GM23338 (cell line): ENCODE measurements at regions not wholly inside any gene's neighbourhood (a gene's known extent, or its start where the extent isn't known, plus 50 kb on each side); places are given as distances from the start of the nearest gene placed in this dataset.

Source experiments
- ATAC-seq: fragments of 200-7000 bp; cut with Tn5 transposase; 3 replicates; pipeline ENCODE4 v1.9.1; 2020
- DNase-seq: peaks from one replicate; pipeline ENCODE4 v3.0.0-alpha.2; 2015; ENCODE audit warnings: low spot score
- H2AFZ ChIP-seq: fragments of 200-600 bp; sonication (generic); 2 replicates; pipeline ENCODE4 v1.8.0; 2016; ENCODE audit warnings: antibody characterized with exemption, mild to moderate bottlenecking, moderate library complexity
- H3F3A ChIP-seq: fragments of 200-600 bp; sonication (generic); replicated peaks from 2 replicates; pipeline ENCODE4 v1.8.0; 2017; ENCODE audit warnings: antibody characterized with exemption, mixed run types, low read depth
- H3K27ac ChIP-seq: fragments of 200-600 bp; sonication (generic); 2 replicates; pipeline ENCODE4 v1.6.1; 2016; ENCODE audit warnings: low read depth
- H3K27me3 ChIP-seq: fragments of 200-600 bp; sonication (generic); 2 replicates; pipeline ENCODE4 v1.8.0; 2016; ENCODE audit warnings: mild to moderate bottlenecking, mixed run types, moderate library complexity; ENCODE audit not compliant: insufficient read depth
- H3K36me3 ChIP-seq: fragments of 200-600 bp; sonication (generic); 2 replicates; pipeline ENCODE4 v1.8.0; 2016; ENCODE audit warnings: mild to moderate bottlenecking; ENCODE audit not compliant: insufficient read depth
- H3K4me1 ChIP-seq: fragments of 200-600 bp; sonication (generic); 2 replicates; pipeline ENCODE4 v1.8.0; 2016; ENCODE audit warnings: mild to moderate bottlenecking, moderate library complexity; ENCODE audit not compliant: insufficient read depth
- H3K4me2 ChIP-seq: fragments of 200-600 bp; sonication (generic); 2 replicates; pipeline ENCODE4 v1.7.1; 2017; ENCODE audit warnings: mixed run types
- H3K4me3 ChIP-seq: fragments of 200-600 bp; sonication (generic); 2 replicates; pipeline ENCODE4 v1.6.1; 2016; ENCODE audit warnings: mixed run types
- H3K79me2 ChIP-seq: fragments of 200-600 bp; sonication (generic); replicated peaks from 2 replicates; pipeline ENCODE4 v1.8.0; 2017; ENCODE audit warnings: mild to moderate bottlenecking; ENCODE audit not compliant: insufficient read depth
- H3K9me2 ChIP-seq: fragments of 200-600 bp; sonication (generic); 2 replicates; pipeline ENCODE4 v1.8.0; 2017; ENCODE audit not compliant: insufficient read depth
- H4K20me1 ChIP-seq: fragments of 200-600 bp; sonication (generic); replicated peaks from 2 replicates; pipeline ENCODE4 v1.8.0; 2017; ENCODE audit warnings: mild to moderate bottlenecking; ENCODE audit not compliant: insufficient read depth
- H3K27ac Mint-ChIP-seq: 2 replicates; pipeline ENCODE4 v1.8.0; 2020; ENCODE audit warnings: inconsistent platforms, mild to moderate bottlenecking, moderate library complexity, mixed read lengths
- H3K27me3 Mint-ChIP-seq: 3 replicates; pipeline ENCODE4 v1.8.0; 2022; ENCODE audit warnings: low read depth, mild to moderate bottlenecking, moderate library complexity, mixed read lengths, inconsistent platforms; ENCODE audit not compliant: insufficient read depth, poor library complexity
- H3K36me3 Mint-ChIP-seq: 3 replicates; pipeline ENCODE4 v1.8.0; 2021; ENCODE audit warnings: low read depth, mild to moderate bottlenecking, inconsistent platforms, moderate library complexity, mixed read lengths
- H3K4me1 Mint-ChIP-seq: 3 replicates; pipeline ENCODE4 v1.8.0; 2020; ENCODE audit warnings: mild to moderate bottlenecking, inconsistent platforms, mixed read lengths
- H3K4me3 Mint-ChIP-seq: 3 replicates; pipeline ENCODE4 v1.8.0; 2021; ENCODE audit warnings: moderate library complexity, mild to moderate bottlenecking, inconsistent platforms, mixed read lengths
- H3K9me3 Mint-ChIP-seq: 3 replicates; pipeline ENCODE4 v1.8.0; 2020; ENCODE audit warnings: moderate library complexity, mild to moderate bottlenecking, inconsistent platforms, mixed read lengths
- CREB1 ChIP-seq: fragments of 250-450 bp; sonication (Bioruptor Pico); IDR thresholded peaks from 2 replicates; pipeline ENCODE4 v1.5.0; 2020; ENCODE audit warnings: low read depth, mild to moderate bottlenecking, moderate library complexity
- CTCF ChIP-seq, 2 experiments: fragments of 200-600 bp in 1 of 2; sonication (generic) in 1 of 2; conservative IDR thresholded peaks; 2 replicates each; pipeline versions ENCODE4 v1.5.1 to v1.6.1; 2016 to 2017; ENCODE audit warnings: antibody characterized with exemption in 2 of 2, low read depth in 2 of 2, mild to moderate bottlenecking in 2 of 2, moderate library complexity in 1 of 2
- EZH2 ChIP-seq: fragments of 200-600 bp; sonication (generic); IDR thresholded peaks from one replicate; pipeline ENCODE4 v1.8.0; 2017; ENCODE audit warnings: antibody characterized with exemption, mild to moderate bottlenecking, low read depth; ENCODE audit not compliant: unreplicated experiment
- NANOG ChIP-seq: IDR thresholded peaks from 2 replicates; pipeline ENCODE4 v1.6.1; 2016; ENCODE audit warnings: antibody characterized with exemption, borderline replicate concordance
- POLR2AphosphoS5 ChIP-seq: IDR thresholded peaks from 2 replicates; pipeline ENCODE4 v1.6.1; 2016; ENCODE audit warnings: antibody characterized with exemption, low read depth
- REST ChIP-seq: IDR thresholded peaks from one replicate; pipeline ENCODE4 v1.6.1; 2018; ENCODE audit warnings: antibody characterized with exemption; ENCODE audit not compliant: unreplicated experiment
- ZNF114 ChIP-seq: fragments of 250-450 bp; sonication (Bioruptor Pico); IDR thresholded peaks from 2 replicates; pipeline ENCODE4 v1.5.0; 2020; ENCODE audit warnings: mild to moderate bottlenecking, moderate library complexity
- ZNF331 ChIP-seq: fragments of 250-450 bp; sonication (Bioruptor Pico); IDR thresholded peaks from 2 replicates; pipeline ENCODE4 v1.5.0; 2020; ENCODE audit warnings: low read depth, mild to moderate bottlenecking, moderate library complexity
- ZNF462 ChIP-seq: fragments of 250-450 bp; sonication (Bioruptor Pico); IDR thresholded peaks from 2 replicates; pipeline ENCODE4 v1.5.0; 2020; ENCODE audit warnings: mild to moderate bottlenecking, moderate library complexity

- Mint-ChIP-seq H3K27ac (no peak overlapping the region), H3K27me3 (peaks cover 32% of the 10 kb centered on the region), H3K36me3 (no peaks in the 10 kb centered on the region), H3K4me1 (peaks cover 52% of the 10 kb centered on the region), H3K4me3 (peak overlapping the region; percentile 31; the same call in 1 of the 3 replicates), H3K9me3 (no peaks in the 10 kb centered on the region)
- H3F3A ChIP-seq, result no peaks in the 10 kb centered on the region
- peak; percentile 70 for DNase-seq
- no peaks in the 10 kb centered on the region for H3K79me2 ChIP-seq
- peak overlapping the region; percentile 69 for H3K4me2 ChIP-seq
- no peaks in the 10 kb centered on the region for H4K20me1 ChIP-seq
- H2AFZ ChIP-seq, result peak overlapping the region; percentile 34; the same call in 1 of the 2 replicates
- H3K27ac ChIP-seq, result no peak overlapping the region
- peak; percentile 72 for ATAC-seq
- H3K27me3 ChIP-seq, result peaks cover 40% of the 10 kb centered on the region
- peaks cover 44% of the 10 kb centered on the region for H3K4me1 ChIP-seq
- H3K4me3 ChIP-seq, result peak overlapping the region; percentile 27
- no peak for TF ChIP-seq ZNF331 (CRISPR knock-in tag)
- no peak for TF ChIP-seq POLR2AphosphoS5
- no peak for TF ChIP-seq REST
- TF ChIP-seq NANOG, result no peak
- no peak for TF ChIP-seq ZNF462
- no peak for TF ChIP-seq CREB1 (CRISPR knock-in tag)
- no peak for TF ChIP-seq EZH2
- no peak for TF ChIP-seq ZNF114 (CRISPR knock-in tag)
- TF ChIP-seq CTCF (conservative IDR thresholded peaks at IDR 0.05; ENCODE audit: low read depth in 2 of 2), result no peak
- H3K9me2 ChIP-seq, result no peaks in the 10 kb centered on the region
- H3K36me3 ChIP-seq, result no peaks in the 10 kb centered on the region
Observed at GRCh38 chr14:56730538-56731145, 79.6 kb downstream of the OTX2 start.
